ENCODE measurements at regions not wholly inside any gene's neighbourhood (a gene's known extent, or its start where the extent isn't known, plus 50 kb on each side); places are given as distances from the start of the nearest gene placed in this dataset.

- H3K27ac Mint-ChIP-seq (ENCODE audit: low read depth, unreplicated experiment), result no peak overlapping the region
- H3K27me3 Mint-ChIP-seq (ENCODE audit: insufficient read depth, unreplicated experiment), result no peaks in the 10 kb centered on the region
- CTCF ChIA-PET, result interaction anchor here (0.7 kb wide), 1 partner anchor 472 kb away, joined by 3 read pairs; no protein-coding TSS in a partner anchor
- no peak for TF ChIP-seq CTCF (IDR thresholded peaks at IDR 0.05; ENCODE audit: unreplicated experiment)
- intact Hi-C loops (cut with micrococcal nuclease), result no loop called here
- BruUV-seq (replicated peaks), result no TSS peak
- H3K4me1 Mint-ChIP-seq (ENCODE audit: insufficient read depth, unreplicated experiment), result peaks cover 5% of the 10 kb centered on the region
- no peak overlapping the region for H3K4me3 Mint-ChIP-seq (ENCODE audit: unreplicated experiment)
- no peak for DNase-seq (ENCODE audit: unreplicated experiment)
- no peaks in the 10 kb centered on the region for H3K9me3 Mint-ChIP-seq (ENCODE audit: unreplicated experiment)
- H3K36me3 Mint-ChIP-seq (ENCODE audit: insufficient read depth, unreplicated experiment), result no peaks in the 10 kb centered on the region
- POLR2A ChIA-PET, result interaction anchor here (0.5 kb wide), 2 partner anchors 1211 to 1422 kb away, joined by 3 read pairs; no protein-coding TSS in a partner anchor
Measured at GRCh38 chr4:102168580-102168979, 176.7 kb downstream of the SLC39A8 start.

GRCh38 chr4:102165584-102165983, 179.7 kb downstream of the SLC39A8 start:
- Mint-ChIP-seq H3K4me3 (ENCODE audit: unreplicated experiment) (no peak overlapping the region), H3K27me3 (ENCODE audit: insufficient read depth, unreplicated experiment) (no peaks in the 10 kb centered on the region), H3K36me3 (ENCODE audit: insufficient read depth, unreplicated experiment) (no peaks in the 10 kb centered on the region), H3K9me3 (ENCODE audit: unreplicated experiment) (peaks cover 9% of the 10 kb centered on the region), H3K4me1 (ENCODE audit: insufficient read depth, unreplicated experiment) (peaks cover 5% of the 10 kb centered on the region), H3K27ac (ENCODE audit: low read depth, unreplicated experiment) (no peak overlapping the region)
- POLR2A ChIA-PET, result no interaction called here
- DNase-seq (ENCODE audit: unreplicated experiment), result no peak
- TF ChIP-seq CTCF (IDR thresholded peaks at IDR 0.05; ENCODE audit: unreplicated experiment), result no peak
- no TSS peak for BruUV-seq (replicated peaks)
- CTCF ChIA-PET, result no interaction called here
- intact Hi-C loops (cut with micrococcal nuclease), result no loop called here

GRCh38 chr4:102163404-102164140, 181.7 kb downstream of the SLC39A8 start:
- Mint-ChIP-seq H3K9me3 (ENCODE audit: unreplicated experiment) (peaks cover 9% of the 10 kb centered on the region), H3K4me3 (ENCODE audit: unreplicated experiment) (no peak overlapping the region), H3K27me3 (ENCODE audit: insufficient read depth, unreplicated experiment) (no peaks in the 10 kb centered on the region), H3K36me3 (ENCODE audit: insufficient read depth, unreplicated experiment) (no peaks in the 10 kb centered on the region), H3K27ac (ENCODE audit: low read depth, unreplicated experiment) (no peak overlapping the region), H3K4me1 (ENCODE audit: insufficient read depth, unreplicated experiment) (peaks cover 4% of the 10 kb centered on the region)
- ChIA-PET CTCF (no interaction called here), POLR2A (no interaction called here)
- intact Hi-C loops (cut with micrococcal nuclease), result no loop called here
- DNase-seq (ENCODE audit: unreplicated experiment), result no peak
- no peak for TF ChIP-seq CTCF (IDR thresholded peaks at IDR 0.05; ENCODE audit: unreplicated experiment)
- no TSS peak for BruUV-seq (replicated peaks)

GRCh38 chr4:102157984-102158383, 187.3 kb downstream of the SLC39A8 start:
- H3K4me1 Mint-ChIP-seq (ENCODE audit: insufficient read depth, unreplicated experiment), result no peaks in the 10 kb centered on the region
- intact Hi-C loops (cut with micrococcal nuclease), result no loop called here
- DNase-seq (ENCODE audit: unreplicated experiment), result no peak
- no peaks in the 10 kb centered on the region for H3K36me3 Mint-ChIP-seq (ENCODE audit: insufficient read depth, unreplicated experiment)
- H3K27ac Mint-ChIP-seq (ENCODE audit: low read depth, unreplicated experiment), result no peak overlapping the region
- peaks cover 9% of the 10 kb centered on the region for H3K9me3 Mint-ChIP-seq (ENCODE audit: unreplicated experiment)
- no peak for TF ChIP-seq CTCF (IDR thresholded peaks at IDR 0.05; ENCODE audit: unreplicated experiment)
- ChIA-PET CTCF (no interaction called here), POLR2A (no interaction called here)
- no peaks in the 10 kb centered on the region for H3K27me3 Mint-ChIP-seq (ENCODE audit: insufficient read depth, unreplicated experiment)
- no peak overlapping the region for H3K4me3 Mint-ChIP-seq (ENCODE audit: unreplicated experiment)
- no TSS peak for BruUV-seq (replicated peaks)

Data from MCF 10A (cell line).